GM12891 (cell line): ENCODE measurements at regions not wholly inside any gene's neighbourhood (a gene's known extent, or its start where the extent isn't known, plus 50 kb on each side); places are given as distances from the start of the nearest gene placed in this dataset.

Experiments
- DNase-seq: peaks from one replicate; pipeline ENCODE4 v3.0.0; 2011; ENCODE audit warnings: low spot score; ENCODE audit not compliant: insufficient read length
- FAIRE-seq: peaks from 2 replicates; lab custom pipeline; 2011; peaks lifted over from hg19 to GRCh38; lab: Jason Lieb, UNC
- PAX5 ChIP-seq: IDR thresholded peaks from 2 replicates; pipeline ENCODE4 v1.6.1; 2011; ENCODE audit warnings: low read length, moderate library complexity, mild to moderate bottlenecking; ENCODE audit not compliant: insufficient read depth, severe bottlenecking
- POLR2A ChIP-seq: IDR thresholded peaks from 2 replicates; pipeline ENCODE4 v1.6.1; 2011; ENCODE audit warnings: low read depth, low read length, control low read depth
- POLR2AphosphoS5 ChIP-seq: IDR thresholded peaks from 2 replicates; pipeline ENCODE4 v1.6.1; 2011; ENCODE audit warnings: low read depth, low read length, control low read depth
- POU2F2 ChIP-seq: IDR thresholded peaks from 2 replicates; pipeline ENCODE4 v1.6.1; 2011; ENCODE audit warnings: low read depth, mild to moderate bottlenecking, control low read depth, low read length, moderate library complexity
- SPI1 ChIP-seq: IDR thresholded peaks from 2 replicates; pipeline ENCODE4 v1.6.1; 2011; ENCODE audit warnings: low read depth, low read length, control low read depth
- TAF1 ChIP-seq: IDR thresholded peaks from 2 replicates; pipeline ENCODE4 v1.6.1; 2011; ENCODE audit warnings: low read depth, low read length, control low read depth

DNA sequence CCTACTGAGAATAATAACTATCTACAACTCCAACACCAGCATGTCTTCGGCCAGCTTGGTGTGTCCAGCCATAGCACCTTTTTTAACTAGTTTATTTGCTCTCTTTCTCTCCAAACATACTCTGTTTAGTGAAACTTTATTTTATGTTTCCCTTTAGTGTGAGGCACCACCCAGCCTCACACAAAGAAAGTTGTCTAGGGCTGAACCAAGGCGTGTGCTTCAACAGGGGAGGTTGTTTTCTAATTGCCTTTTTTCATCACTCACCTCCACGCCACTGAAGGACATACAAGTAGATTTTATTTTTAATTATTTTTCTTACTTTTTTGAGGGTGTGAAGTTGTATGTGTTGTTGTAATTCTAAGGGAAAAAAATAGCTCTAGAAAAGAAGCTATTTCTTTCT is 125.6 kb upstream of the MARCKS start:
- TF ChIP-seq POLR2AphosphoS5, result no peak
- no peak for TF ChIP-seq SPI1
- no peak for TF ChIP-seq POU2F2
- TF ChIP-seq TAF1, result no peak
- TF ChIP-seq POLR2A, result no peak
- no peak for TF ChIP-seq PAX5
- DNase-seq, result no peak
- FAIRE-seq, result no peak

DNA sequence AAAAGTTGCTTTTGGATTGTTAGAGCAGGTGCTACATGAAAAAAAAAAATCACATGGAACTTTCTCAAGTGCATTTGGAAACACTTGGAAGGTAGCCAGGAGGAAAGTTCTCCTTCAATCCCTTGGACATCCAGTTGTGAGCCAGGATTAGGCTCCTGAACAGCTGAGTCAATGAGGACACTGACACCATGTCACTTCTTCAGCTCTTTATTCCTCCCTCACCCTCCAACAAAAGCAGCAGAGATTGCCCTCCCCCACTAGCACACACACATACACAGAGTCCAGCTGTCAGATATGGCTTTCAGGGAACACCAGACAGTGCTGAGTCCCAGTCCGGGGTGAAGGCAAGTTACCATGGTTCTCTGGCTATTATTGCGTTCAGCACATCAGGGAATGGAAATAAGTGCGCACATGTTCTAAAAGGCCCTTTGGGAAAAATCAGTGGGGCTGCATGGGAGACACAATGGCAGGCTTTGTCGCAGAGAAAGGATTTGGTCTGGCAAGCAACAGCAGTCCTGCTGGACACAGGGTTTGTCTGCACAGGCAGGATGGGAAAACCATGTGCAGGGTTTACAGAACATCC is 124.7 kb upstream of the MARCKS start:
- FAIRE-seq, result no peak
- TF ChIP-seq SPI1 (no peak), TAF1 (no peak), POU2F2 (no peak), POLR2AphosphoS5 (no peak), POLR2A (no peak), PAX5 (no peak)
- DNase-seq, result no peak

DNA sequence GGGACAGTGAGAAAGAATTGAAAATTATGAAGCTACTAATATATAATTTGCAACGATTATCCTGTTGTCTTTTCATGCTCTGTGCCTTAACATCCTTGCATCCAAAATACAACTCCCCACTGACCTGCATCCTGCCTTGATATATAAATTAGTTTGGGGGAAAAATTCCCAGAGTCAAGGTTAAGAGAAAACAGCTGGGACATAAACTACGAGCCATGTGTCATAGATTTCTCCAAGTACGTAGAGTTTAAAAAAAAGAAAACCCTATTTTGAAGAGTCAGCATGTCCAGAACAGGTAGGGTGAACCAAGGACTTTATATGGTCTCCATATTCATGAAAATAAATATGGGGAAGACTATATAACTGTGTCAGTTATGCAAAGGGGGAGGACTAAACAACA is 123.8 kb upstream of the MARCKS start:
- TF ChIP-seq SPI1 (no peak), POLR2A (no peak), POU2F2 (no peak), TAF1 (no peak), POLR2AphosphoS5 (no peak), PAX5 (no peak)
- no peak for FAIRE-seq
- DNase-seq, result no peak

GRCh38 chr6:113734982-113735381 is 122.2 kb upstream of the MARCKS start:
- no peak for DNase-seq

DNA sequence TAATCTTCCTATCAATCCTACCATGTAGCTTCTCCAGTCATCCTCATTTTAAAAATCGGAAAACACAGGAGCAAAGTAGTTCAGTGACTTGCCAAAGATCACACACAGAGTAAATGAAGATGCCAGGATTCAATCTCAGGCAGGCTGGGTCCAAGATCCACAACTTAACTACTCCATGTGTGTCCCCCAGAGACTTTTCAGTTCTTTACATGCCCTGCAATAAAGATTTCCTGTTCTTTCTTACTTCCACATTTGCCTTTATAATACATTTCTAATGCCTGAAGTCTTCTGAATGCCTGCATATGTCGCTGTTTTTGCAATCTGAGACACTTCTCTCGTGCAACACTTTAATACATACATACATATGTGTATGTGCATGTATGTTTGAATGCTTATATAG is 121.7 kb upstream of the MARCKS start:
- FAIRE-seq, result no peak
- TF ChIP-seq POLR2A (no peak), TAF1 (no peak), PAX5 (no peak), SPI1 (no peak), POU2F2 (no peak), POLR2AphosphoS5 (no peak)

More at GRCh38 chr6:113734982-113735381, 122.2 kb upstream of the MARCKS start:
- TF ChIP-seq PAX5 (no peak), TAF1 (no peak), POU2F2 (no peak), SPI1 (no peak), POLR2A (no peak), POLR2AphosphoS5 (no peak)
- no peak for FAIRE-seq

DNA sequence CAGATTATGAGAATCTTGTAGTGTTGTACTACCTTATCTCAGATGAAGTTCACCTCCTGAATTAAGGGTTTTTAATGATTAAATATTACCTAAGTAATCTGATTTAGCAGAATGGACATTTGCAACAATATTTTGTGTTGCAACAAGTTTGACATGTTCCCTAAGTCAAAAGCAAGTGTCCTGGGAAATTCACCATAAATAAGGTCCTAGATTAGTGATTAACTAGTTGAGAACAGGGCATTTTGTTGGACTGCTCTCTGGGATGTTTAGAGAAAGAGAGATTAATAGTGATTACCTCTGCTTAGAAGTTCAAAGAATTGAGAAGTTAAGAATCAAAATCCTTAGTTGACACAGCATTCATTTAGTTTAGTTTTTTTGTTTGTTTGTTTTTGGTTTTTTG is 120.2 kb upstream of the MARCKS start:
- TF ChIP-seq POU2F2 (no peak), PAX5 (no peak), TAF1 (no peak), POLR2AphosphoS5 (no peak), POLR2A (no peak), SPI1 (no peak)
- DNase-seq, result no peak
- FAIRE-seq, result no peak

More for the DNA sequence above, 121.7 kb upstream of the MARCKS start:
- DNase-seq, result no peak

DNA sequence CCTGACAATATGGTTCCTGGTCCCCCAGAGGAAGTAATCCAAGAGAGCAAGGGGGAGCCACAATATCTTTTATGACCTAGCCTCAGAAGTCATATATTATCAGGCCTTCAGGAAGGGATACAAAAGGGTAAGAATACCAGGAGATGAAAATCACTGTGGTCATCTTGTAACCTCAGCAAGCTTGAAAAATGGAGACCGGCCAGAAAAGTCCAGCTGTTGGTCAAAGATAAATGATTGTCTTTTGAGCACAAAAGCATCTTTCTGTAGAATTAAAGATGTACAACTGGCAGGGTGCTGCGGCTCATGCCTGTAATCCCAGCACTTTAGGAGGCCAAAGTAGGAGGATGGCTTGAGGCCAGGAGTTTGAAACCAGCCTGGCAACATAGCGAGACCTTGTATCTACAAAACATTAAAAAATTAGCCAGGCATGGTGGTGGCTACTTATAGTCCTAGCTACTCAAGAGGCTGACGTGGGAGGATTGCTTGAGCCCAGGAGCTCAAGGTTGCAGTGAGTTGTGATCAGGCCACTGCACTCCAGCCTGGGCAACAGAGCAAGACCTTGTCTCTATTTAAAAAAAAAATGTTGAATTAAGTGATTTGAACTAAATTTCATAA is 118.0 kb upstream of the MARCKS start:
- no peak for TF ChIP-seq TAF1
- no peak for TF ChIP-seq SPI1
- no peak for TF ChIP-seq PAX5
- TF ChIP-seq POU2F2, result no peak
- TF ChIP-seq POLR2A, result no peak
- DNase-seq (no peak), FAIRE-seq (no peak)

DNA sequence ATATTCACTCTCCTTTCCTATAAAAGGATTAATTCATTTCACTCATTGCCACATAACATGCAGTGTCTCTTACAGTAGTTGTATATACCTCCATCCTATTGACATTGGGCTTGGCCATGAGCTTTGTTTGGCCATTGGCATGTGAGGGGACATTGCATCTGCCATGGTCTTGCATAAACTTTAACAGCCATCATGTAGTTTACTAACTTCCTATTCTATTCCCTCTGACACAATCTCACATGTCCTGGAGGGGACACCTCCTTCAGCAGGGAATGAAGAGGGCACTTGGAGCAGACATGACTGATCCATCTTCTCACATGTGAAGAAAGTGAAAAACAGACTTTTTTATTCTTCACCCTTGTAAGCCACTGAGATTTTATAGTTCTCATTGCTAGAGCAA is 115.5 kb upstream of the MARCKS start:
- FAIRE-seq, result peak; percentile 59
- TF ChIP-seq SPI1, result no peak
- no peak for TF ChIP-seq POU2F2
- no peak for TF ChIP-seq POLR2AphosphoS5
- DNase-seq, result no peak

GRCh38 chr6:113742342-113742741 is 114.8 kb upstream of the MARCKS start:
- FAIRE-seq, result no peak
- TF ChIP-seq POU2F2, result no peak
- no peak for DNase-seq

DNA sequence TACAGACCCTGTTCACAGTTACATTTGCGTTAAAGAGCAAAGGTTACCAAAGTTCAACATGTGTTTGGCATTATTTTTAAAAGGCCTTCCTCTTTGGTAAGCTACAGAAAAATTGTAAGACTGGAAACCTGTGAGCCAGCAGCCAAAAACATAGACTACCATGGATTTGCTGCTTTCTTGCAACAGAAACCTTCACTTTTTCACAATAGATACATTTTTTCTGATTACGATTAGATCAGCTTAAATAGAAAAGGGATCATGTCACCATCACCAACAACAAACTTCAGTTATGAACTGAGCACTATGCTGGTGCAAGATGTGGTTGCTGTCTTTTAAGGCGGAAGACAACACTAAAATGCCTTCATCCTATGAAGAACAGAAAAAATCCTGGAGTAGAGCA is 112.3 kb upstream of the MARCKS start:
- no peak for DNase-seq
- TF ChIP-seq POLR2AphosphoS5, result no peak
- TF ChIP-seq POU2F2, result no peak
- TF ChIP-seq TAF1, result no peak
- FAIRE-seq, result peak; percentile 16
